ENCODE measurements at regions not wholly inside any gene's neighbourhood (a gene's known extent, or its start where the extent isn't known, plus 50 kb on each side); places are given as distances from the start of the nearest gene placed in this dataset.

GRCh38 chr3:153673853-153674252 is 447.3 kb upstream of the ARHGEF26 start:
- DNase-seq: no peak

GRCh38 chr3:153679714-153680113 is 441.5 kb upstream of the ARHGEF26 start:
- no peak for DNase-seq

DNA sequence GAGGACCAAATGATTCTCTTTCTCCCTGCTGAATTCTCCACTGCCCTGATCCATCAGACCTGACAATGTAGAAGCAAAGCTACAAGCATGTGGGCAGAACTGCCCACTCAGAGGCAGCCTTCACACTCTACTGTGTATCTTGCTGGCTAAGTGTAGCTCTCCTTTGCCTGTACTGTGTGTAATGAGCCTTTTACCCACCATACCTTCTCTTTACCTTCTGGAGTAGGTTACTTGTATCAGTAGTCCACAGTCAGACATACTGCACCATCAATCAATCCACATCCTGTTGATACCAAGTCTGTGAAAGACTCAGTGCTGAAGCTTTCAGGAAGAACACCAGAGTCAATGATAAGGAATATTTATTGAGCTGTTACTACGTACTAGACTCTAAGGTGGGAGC is 440.7 kb upstream of the ARHGEF26 start:
- no peak for DNase-seq

- DNase-seq: no peak
Observed at GRCh38 chr3:153681057-153681456, 440.1 kb upstream of the ARHGEF26 start.

- no peak for DNase-seq
Observed at GRCh38 chr3:153688301-153689120, 432.7 kb upstream of the ARHGEF26 start.

GRCh38 chr3:153693207-153693606 is 428.0 kb upstream of the ARHGEF26 start:
- no peak for DNase-seq

GRCh38 chr3:153702106-153702505 is 419.1 kb upstream of the ARHGEF26 start:
- DNase-seq: no peak

DNA sequence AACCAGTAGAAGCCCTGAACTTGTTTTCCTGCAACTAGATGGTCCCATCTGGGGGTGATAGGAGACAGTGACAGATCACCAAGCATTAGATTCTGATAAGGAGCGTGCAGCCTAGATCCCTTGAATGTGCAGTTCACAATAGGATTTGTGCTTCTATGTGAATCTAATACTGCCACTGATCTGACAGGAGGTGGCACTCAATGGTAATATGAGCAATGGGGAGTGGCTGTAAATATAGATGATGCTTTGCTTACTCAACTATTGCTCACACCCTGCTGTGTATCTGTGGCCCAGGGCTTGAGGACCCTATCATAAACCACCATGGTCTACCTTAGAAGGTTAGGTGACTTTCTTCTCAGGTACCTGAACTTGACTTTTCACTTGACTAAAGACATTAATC is 417.1 kb upstream of the ARHGEF26 start:
- no peak for DNase-seq

DNA sequence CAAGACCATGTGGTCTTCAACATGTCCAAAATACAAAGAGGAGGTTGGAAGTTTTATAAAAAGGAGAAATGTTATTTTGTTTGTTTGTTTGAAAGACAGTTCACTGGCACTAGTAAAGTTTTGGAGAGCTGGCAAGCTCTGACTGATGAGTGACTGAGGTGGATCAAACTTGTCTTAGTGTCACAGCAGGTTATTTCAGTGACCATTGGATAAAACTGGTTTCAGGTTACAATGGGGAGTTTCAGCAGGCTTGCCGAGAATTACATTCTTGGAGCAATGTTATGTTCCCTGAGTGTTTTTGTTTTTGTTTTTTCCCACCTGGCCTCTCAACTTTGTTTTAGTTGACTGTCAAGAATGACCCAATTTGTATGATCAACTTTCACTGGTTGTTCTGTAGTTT is 414.5 kb upstream of the ARHGEF26 start:
- DNase-seq: no peak

DNA sequence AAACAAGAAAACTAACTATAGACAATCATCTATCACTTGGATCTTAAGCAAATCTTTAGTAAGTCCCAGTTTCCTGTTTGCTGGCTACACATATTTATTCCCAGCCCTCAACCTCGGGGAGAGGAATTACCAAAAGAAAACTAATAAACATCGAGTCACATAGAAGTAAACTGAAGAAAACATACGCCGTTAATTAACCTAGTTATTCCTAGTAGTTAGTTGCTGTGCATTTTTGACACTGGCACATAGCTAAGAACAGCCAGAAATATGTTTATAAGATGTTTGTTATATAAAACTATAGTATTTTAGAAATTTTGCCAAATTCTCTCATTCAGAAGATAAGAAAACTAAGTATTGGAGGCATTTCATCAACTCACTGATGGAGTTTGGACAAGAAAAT is 407.2 kb upstream of the ARHGEF26 start:
- DNase-seq: no peak

DNA sequence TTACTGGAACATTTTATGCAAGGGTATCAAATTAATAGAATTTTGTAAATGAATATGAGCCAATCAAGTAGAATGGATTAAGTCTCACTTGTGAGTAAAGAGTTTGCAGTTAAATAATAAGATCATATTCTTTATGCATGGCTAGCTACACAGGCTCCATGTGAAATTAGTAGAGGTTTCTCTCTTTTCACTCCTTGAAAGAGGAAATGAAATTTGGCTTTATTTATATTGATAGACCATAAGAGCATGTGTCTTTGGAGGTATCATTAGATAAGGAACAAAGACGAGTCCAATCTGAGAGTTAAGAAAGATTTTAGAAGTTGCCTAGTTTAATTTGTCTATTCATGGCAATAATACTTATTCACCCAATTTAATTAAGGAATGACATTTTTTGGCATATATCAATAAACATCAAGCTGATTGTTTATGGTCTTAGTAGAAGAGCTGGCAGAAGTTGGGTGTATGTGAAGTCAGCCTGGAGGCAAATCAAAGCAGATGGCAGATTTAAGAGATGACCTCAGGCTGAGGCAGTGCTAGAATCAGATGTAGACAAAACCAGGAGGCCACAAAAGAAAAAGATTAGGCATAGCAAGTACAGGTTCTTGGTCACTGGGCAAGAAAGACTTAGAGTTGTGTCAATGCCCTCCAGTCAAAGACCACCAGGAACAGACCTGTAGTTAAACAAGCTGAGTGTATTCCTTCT is 406.5 kb upstream of the ARHGEF26 start:
- DNase-seq: no peak

DNA sequence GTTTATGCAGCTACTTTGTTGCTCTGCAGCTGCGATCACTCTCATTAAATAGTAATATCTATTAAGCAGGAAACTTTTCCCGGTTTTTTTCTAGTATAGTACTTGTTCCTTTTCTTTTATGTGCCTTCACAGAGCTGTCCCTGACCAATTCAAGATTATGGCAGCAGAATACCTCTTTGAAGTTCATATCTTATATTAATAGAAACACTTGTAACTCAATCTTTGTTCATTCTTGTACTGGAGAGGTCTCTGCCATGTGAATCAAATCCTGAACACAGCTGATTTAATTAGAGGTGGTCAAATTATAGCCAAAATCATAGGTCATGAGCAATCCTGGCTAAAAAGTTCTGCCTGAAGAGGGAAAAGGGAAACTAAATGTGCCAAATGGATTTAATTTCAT is 399.0 kb upstream of the ARHGEF26 start:
- no peak for DNase-seq

GRCh38 chr3:153731071-153731470 is 390.1 kb upstream of the ARHGEF26 start:
- DNase-seq: no peak

GRCh38 chr3:153734777-153735551 is 386.2 kb upstream of the ARHGEF26 start:
- DNase-seq: no peak

DNA sequence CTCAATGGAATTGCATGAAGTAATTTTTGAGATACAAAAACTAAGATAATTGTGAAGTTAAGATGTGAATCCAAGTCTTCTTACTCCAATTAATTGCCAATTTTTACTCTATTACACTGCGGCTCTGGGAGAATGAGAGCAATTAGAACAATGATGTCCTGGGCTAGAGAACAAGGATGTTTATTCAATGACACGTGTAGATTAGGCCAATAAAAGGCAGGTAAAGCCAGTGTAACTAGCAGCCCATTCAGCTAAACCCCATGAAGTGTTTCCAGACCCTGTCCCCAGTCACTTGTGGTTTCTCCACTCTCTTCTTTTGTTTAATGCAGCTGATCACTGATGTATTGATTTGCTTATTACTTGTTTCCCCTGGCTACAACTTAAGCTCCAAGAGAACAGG is 381.1 kb upstream of the ARHGEF26 start:
- DNase-seq: no peak

GRCh38 chr3:153744889-153745288 is 376.3 kb upstream of the ARHGEF26 start:
- DNase-seq: no peak

GRCh38 chr3:153746211-153746610 is 375.0 kb upstream of the ARHGEF26 start:
- no peak for DNase-seq

DNA sequence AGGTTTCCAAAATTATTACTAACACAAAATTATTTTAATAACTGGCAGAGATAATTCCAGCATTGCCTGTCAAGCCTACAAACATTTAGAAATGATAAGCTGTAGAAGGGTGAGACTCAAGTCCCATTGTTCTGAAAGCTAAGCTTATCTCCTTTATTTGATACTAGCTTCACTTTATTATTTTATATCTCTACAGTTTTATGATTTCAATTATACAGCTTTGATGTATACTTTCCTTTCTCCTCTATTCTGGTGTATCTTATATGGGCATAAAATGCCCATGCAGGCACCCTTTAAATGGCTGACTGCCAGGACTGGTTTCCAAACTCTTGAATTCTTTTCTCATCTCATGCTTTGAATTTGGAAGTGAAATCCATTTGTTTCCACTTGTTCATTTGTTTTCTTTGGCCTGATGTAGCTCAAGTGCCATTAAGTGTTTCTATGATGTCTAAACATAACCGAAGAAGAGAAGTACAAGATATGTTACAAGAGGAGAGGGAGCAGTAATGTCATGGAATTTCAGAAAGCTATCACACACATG is 372.1 kb upstream of the ARHGEF26 start:
- DNase-seq: no peak

- no peak for DNase-seq
Observed at GRCh38 chr3:153752405-153753027, 368.7 kb upstream of the ARHGEF26 start.

- DNase-seq: no peak
Observed at GRCh38 chr3:153753035-153753434, 368.2 kb upstream of the ARHGEF26 start.

DNA sequence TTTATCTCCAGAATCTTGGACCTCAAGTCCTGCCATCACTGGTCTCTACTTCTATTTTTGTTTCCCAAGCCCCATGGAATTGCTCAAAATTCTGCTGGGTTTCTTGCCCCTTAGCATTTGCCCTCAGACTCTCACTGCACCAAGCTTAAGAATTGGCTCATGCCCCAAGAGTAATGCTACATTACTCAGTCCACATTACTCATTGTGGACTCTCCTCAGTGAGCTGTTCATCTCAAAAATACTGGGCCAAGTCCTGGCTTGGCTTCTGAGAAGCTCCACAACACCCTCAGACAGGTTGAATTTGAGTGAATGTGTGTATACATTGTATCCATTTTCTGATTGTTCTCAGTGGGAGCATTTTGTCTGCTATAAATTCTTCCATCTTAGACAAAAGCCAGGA is 364.4 kb upstream of the ARHGEF26 start:
- no peak for DNase-seq

- no peak for DNase-seq
Observed at GRCh38 chr3:153757839-153758238, 363.4 kb upstream of the ARHGEF26 start.

- no peak for DNase-seq
Observed at GRCh38 chr3:153760948-153761347, 360.2 kb upstream of the ARHGEF26 start.

Data from stimulated activated CD4-positive, alpha-beta T cell treated with anti-CD3 and anti-CD28 coated beads, Interleukin-2, amount 100 ng/mL, for 24 hours (primary cell).